ENCODE measurements at regions not wholly inside any gene's neighbourhood (a gene's known extent, or its start where the extent isn't known, plus 50 kb on each side); places are given as distances from the start of the nearest gene placed in this dataset.
"Not testable (repeated sequence)": the region's sequence is repeated elsewhere in the genome, so short reads cannot be mapped to it uniquely, and the experiment has no call there.

DNA sequence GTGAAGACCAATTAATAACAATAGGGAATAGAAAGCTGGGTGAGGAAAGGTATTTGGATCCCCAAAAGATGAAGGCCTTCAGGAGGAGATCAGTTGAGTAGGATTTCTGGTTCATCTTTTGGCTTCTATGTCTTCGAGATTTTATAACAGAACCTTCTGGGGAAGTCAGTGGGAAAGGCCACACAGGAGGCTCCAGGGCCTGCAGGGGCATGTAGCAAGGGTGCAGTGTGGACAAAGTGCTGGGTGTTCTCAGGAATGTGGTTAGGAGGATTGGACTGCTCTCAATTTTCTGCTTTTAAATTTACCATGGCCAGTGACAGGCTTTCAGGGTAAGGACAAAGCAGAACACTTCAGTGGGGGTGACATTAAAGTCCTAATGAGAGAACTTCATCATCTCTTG lies 378.0 kb downstream of the CCSER2 start:
- no peak for DNase-seq

DNA sequence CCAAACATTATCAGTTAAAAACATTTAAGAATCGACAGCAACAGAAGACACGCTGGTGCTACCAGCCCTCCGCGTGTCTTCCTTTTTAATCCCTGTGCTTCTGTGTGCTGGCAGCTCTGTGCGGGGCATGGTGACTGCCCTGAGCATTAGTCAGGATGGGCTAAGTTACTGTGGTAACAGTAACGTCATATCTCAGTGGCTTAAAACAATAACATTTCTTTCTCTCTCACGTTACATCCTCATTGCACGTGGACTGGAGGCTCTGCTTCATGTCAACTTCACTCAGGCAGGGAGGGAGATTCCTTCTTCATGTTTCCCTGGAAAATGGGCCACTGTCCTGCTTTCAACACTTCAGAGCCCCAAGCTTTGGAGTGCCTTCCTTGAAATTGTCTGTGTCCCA lies 378.5 kb downstream of the CCSER2 start:
- DNase-seq = no peak

DNA sequence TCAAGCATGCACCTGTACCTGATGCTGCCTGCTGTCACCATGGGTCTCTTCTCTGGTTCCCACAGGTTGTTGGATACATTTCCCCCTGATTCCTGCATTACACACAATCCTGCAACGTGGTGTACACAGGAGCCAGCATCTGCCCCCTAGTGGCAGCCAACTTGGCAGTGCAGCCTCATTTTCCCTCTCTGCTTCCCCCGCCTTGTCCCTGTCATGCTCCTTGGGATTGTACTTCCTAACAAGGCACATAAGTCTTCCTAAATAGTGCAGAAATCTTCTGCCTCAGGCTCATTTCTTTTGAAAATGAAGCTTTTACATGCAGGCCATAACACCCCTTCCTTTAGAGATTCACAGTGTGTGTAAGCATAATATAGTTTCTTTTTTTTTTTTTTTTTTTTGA lies 387.5 kb downstream of the CCSER2 start:
- peak; percentile 19 for DNase-seq

DNA sequence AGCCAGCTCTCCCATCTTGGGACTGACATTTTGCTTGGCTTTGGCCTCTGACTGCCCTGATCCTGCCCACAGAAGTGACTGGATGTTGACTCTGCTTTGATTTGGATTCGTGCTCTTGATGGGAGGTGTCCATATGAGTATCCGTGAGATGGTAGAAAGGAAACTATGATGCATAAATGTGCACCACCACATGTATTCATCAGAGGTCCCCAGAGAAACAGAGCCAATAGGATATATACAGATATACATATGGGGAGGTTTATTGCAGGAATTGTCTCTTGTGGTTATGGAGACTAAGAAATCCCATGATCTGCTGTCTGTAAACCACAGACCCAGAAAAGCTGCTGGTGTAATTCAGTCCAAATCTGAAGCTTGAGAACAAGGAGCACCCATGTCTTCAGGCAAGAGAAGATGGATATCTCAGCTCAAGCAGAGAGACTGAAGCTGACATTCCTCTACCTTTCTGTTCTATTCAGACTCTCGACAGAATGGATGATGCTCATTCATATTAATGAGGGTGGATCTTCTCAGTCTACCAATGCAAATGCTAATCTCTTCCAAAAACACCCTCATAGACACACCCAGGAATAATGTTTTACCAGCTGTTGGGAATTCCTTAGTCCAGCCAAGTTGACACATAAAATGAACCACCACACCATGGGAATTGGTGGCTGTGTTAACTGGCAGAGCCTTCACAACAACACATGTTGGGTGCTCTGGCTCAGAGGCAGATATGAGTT lies 390.7 kb downstream of the CCSER2 start:
- no peak for DNase-seq

DNA sequence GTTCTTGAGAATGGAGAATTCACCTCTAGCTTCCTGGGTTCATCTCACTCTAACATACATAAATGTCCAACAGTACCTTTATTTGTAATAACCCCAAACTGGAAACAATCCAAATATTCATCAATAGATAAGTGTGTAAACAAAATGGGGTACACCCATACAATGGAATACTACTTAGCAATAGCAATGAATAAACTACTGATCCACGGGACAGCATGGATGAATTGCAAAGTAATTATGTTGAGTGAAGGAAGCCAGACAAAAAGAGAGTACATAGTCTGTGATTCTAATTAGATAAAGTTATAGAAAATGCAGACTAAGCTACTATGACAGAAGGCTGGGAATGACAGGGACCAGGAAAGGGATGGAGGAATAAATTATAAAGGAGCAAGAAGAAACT lies 391.3 kb downstream of the CCSER2 start:
- DNase-seq = no peak

DNA sequence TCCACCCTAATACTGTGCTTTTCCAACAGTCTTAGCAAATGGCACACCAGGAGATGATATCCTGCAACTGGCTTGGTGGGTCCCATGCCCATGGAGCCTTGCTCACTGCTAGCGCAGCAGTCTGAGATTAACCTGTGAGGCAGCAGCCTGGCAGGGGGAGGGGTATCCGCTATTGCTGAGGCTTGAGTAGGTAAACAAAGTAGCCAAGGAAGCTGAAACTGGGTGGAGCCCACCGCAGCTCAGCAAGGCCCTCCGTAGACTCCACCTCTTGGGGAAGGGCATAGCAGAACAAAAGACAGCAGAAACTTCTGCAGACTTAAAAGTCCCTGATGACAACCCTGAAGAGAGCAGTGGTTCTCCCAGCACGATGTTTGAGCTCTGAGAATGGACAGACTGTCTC lies 399.0 kb downstream of the CCSER2 start:
- DNase-seq = no peak

DNA sequence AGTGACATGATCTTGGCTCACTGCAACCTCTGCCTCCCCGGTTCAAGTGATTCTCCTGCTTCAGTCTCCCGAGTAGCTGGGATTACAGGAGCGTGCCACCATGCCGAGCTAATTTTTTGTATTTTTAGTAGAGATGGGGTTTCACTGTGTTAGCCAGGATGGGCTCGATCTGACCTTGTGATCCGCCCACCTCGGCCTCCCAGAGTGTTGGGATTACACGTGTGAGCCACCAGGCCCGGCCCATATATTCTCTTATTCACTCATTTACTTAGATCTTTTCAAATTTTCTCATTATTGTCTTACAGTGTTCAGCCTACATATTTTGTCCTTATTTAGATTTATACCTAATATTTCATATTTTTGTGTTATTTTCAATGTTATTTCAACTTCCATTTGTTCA lies 410.7 kb downstream of the CCSER2 start:
- DNase-seq = not testable (repeated sequence)

DNA sequence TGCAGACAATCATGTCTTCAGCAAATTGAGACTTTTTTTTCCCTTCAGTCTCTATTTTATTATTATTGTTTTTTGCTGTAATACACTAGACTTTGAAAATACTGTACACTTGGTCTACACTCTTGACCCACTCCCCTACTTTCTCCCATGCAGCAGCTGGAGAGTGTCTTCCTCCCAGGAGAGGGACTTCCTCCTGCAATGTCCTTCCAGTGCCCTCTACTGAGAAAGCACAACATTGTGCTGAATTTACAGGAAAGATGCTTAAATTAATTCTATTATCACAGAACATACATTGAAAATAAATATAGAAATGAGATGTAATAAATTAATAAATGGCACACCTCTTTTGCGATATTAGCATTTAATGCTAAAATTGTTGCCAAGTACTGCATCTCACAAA lies 411.3 kb downstream of the CCSER2 start:
- DNase-seq = no peak

DNA sequence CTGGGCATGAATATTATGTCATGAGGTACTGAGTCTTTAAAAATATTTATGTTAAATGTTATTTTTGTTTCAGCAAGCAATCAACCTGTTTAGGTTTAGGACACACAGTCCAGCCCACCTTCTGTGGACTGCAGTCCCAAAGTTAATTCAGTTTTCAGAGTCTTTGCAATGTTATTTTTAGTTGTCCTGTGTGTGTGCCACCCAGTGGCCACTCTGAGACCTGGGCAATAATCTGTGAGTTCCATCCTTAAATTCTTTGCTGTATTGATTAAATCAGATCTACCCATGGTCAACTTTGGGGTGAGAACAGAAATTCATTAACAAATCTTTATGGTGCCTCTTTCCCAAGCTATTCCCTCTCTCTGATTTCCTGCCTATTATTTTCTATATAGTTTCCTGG lies 415.1 kb downstream of the CCSER2 start:
- DNase-seq = no peak

DNA sequence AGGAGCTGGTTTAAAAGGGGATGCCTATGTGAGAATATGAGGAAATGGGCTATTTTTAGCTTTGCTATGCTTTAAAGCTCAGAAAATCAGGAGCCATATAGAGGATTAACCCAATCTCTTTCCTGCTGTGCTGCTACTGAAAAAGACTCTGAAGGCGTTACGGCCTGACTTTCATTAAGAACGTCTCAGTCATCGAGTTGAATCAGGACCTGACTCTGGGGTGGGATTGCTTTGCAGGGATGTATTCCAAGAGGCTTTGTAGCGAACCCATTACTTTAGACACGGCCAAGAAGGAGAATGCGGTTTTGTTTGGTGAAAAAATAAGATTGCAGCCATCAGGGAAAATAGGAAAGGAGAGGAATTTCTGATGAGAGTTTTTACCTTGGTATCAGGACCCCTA lies 426.9 kb downstream of the CCSER2 start:
- no peak for DNase-seq

DNA sequence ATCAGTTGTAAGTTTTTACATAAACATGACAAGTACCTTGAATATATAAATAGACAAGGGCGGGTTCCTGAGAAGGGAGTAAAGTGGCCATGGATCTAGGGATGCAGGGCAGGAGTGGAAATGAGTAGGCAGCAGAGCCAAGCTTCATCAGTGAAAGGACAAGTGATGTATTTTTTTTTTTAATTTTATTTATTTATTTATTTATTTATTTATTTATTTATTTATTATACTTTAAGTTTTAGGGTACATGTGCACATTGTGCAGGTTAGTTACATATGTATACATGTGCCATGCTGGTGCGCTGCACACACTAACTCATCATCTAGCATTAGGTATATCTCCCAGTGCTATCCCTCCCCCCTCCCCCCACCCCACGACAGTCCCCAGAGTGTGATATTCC lies 428.3 kb downstream of the CCSER2 start:
- not testable (repeated sequence) for DNase-seq

DNA sequence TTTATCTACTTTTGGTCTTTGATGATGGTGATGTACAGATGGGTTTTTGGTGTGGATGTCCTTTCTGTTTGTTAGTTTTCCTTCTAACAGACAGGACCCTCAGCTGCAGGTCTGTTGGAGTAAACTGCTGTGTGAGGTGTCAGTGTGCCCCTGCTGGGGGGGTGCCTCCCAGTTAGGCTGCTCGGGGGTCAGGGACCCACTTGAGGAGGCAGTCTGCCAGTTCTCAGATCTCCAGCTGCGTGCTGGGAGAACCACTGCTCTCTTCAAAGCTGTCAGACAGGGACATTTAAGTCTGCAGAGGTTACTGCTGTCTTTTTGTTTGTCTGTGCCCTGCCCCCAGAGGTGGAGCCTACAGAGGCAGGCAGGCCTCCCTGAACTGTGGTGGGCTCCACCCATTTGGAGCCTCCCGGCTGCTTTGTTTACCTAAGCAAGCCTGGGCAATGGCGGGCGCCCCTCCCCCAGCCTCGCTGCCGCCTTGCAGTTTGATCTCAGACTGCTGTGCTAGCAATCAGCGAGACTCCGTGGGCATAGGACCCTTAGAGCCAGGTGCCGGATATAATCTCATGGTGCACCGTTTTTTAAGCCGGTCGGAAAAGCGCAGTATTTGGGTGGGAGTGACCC lies 433.7 kb downstream of the CCSER2 start:
- DNase-seq = not testable (repeated sequence)

DNA sequence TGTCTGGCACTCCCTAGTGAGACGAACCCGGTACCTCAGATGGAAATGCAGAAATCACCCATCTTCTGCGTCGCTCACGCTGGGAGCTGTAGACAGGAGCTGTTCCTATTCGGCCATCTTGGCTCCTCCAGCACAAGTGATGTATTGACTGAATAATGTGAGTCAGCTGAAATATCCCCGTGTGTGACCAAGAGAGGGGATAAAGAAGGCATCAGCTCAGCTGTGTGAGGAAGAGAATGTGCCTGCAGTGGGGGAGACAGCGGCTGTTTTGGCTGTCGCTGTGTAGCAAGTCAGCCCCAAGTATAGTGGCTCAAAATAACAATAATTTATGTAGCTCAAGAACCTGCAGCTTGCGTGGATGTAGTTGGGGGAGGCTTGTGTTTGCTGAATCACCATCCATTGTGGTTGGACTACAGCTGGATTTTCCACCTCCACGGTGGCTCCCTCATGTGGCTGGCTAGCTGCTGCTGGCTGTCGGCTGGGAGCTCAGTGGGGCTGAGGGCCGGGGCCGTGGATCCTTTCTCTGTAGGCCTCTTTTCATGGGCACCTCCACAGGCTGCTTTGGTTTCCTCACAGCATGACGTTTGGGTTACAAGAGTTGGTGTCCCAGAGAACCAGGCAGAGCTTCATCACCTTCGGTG lies 434.5 kb downstream of the CCSER2 start:
- DNase-seq = no peak

DNA sequence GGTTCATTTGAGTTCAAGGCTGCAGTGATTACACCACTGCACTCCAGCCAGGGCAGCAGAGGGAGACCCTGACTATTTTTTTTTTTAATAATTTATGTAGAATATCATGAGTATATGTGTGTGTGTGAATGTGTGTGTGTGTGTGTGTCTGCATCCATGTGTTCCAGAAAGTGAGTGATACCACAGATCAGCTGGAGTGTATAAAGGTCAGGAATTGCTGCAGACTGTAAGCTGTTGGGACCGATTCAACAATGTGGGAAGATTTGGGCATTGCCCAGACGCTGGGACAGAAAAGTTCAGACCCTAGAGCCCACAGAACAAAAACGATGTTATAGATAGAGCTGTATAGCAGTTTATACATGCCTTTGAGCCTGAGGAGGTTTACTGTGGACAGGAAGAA lies 435.6 kb downstream of the CCSER2 start:
- DNase-seq = no peak

DNA sequence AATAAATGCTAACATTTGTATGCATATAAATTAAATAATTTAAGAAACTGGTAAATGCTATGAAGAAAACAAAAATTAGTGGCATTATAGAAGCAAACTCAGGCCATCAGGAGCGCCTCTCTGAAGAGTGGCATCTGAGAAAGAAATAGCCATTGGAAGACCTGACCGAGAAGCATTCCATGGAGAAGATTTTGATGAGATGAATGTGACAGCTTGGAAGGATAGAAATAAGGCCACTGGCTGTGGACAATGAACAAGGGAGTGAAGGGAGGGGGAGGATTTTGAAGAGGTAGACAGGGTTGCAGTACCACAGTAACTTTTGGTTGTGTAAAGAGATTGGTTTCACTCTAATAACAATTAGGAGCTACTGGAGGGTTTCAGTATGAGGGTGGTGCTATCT lies 436.7 kb downstream of the CCSER2 start:
- no peak for DNase-seq

DNA sequence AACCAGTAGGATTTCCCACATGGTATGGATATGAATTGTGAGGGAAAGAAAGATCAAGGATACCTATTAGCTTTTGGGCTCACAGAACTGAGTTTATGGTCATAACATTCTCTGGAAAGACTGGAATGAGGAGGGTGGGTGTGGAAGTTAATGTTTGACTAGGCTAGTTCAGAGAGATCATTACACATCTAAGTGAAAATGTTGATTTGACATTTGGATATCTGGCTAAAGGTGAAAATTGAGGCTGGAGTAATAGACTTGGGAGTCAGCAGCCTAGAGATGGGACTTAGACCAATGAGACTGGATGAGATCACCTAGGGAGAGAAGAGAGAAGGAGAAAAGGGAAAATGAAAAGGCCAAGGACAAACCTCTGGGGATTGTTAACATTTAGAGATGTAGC lies 437.3 kb downstream of the CCSER2 start:
- no peak for DNase-seq

DNA sequence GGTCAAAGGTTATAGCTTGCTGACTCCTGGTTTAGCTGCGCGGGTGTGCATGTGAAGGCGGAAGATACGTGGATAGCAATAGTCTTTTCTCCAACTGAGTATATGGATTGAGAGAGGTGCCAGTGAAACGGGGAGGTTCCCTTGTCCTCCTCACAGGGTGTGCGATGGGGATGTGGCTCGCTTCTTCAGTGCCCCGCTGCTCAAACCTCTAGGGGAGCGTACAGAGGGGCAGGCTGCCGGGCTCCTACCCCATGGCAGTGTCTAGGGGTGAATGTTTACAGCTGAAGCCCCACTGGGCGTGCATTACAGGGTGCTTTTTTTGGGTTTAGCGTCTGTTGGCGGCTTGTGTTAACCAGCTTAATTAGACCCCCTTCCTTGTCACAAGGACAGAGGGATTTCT lies 438.5 kb downstream of the CCSER2 start:
- DNase-seq = no peak

DNA sequence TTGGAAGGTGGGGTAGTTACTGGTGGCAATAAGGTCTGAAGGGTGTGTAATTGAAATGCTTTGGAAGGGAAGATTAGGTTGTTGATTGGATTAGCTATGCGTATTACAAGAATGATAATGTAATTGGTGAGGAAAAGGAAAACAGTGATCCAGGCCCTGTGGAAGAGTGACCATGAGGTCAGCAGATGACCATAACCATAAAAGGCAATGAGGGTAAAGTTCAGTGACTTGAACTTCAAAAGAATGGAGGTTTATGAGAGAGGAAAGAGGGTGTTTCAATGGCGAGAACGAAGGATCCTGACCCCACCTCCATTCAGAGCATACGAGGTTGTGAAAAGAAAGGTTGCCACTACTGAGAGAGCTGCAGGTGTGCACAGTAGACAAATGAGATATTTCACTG lies 439.7 kb downstream of the CCSER2 start:
- DNase-seq = no peak

DNA sequence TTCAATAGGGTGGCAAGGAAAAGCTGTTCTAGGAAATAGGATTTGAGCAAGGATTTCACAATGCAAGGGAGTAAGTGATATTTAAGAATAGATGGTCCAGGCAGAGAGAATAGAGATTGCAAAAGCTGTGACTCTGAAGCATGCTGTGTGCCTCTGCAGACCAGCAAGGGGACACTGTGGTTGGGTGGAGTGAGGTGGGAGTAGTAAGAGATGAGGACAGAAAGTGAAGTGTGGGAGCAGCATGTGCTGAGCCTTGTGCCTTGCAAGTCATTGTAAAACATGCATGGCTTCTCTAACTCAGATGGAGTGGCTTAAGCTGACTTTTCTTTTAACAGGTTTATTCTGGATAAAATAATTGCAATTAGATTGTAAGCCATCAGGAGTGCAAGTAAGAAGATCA lies 442.4 kb downstream of the CCSER2 start:
- no peak for DNase-seq

DNA sequence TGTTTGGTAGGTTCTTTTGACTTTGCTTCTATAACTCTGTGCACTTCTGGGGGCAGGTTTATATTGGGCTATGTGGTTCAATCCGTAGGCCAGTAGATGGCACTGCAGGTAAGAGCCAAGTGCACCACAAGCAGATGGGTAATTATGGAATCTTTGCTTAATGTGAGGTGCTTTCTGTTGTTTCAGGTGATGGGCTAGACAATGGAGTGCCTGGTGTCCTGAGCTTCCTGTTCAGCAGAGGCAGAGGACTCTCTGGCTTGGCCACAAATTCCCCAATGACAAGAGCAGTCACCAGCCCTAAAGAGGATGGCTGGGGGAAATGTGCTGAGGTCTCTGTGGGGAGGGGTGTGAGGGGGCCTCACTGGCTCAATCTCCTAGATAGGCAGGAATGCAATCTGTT lies 455.0 kb downstream of the CCSER2 start:
- peak; percentile 9 for DNase-seq

DNA sequence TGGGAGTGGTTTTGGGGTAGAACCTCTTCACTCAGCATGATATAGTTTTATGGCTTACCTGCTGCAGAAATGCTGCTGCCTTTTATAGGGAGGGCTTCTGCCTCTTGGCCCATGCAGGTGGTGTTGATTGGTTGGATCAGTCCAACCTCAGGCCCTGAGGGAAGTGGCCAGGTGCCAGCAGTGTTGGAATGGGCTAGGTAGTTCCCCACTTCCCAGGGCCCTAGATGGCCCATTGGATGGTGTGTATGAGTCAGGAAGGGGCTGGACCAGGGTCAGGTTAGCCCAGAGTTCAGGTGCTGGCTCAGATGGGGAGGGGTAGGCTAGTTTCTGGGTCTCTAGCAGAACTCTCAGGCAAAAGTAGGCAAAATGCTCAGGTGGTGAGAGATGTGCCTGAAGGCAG lies 455.5 kb downstream of the CCSER2 start:
- no peak for DNase-seq

DNA sequence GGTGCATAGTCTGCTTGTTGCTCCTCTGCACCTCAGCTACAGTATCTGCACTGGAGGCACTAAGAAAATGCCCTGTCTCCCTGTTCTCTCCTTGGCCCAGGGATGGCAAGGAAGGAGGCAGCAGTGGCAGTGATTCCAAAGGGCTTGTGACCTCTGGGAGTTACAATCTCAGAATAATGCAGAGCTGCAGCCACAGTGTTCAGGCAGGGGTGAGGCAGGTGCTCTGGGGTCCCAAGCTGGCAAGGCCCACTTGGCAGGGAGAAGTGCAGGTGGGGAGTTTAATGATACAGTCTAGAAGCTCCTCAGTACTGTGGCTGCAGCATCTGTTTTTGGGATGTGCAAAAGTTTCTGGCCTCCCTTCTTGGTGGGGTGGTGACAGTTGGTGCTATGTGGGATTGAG lies 456.4 kb downstream of the CCSER2 start:
- no peak for DNase-seq

DNA sequence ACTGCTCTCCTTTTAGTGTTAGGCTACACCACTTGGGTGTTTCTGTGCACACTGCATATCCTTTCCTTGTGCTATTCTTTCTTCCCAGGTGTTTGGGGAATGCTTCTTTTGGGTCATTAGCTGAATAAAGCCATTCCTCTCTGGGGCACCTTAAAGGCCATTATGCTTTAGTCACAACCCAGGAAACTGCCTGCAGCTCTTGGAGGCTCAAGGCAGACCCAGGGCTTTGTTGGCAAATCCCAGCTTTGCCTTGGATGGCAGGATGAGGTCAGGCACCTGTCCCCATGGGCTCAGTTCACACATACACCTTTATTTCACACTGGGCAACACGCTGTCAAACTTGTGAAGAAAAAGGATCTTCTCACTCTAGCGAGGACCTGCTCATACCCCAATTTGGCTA lies 460.6 kb downstream of the CCSER2 start:
- DNase-seq = no peak

DNA sequence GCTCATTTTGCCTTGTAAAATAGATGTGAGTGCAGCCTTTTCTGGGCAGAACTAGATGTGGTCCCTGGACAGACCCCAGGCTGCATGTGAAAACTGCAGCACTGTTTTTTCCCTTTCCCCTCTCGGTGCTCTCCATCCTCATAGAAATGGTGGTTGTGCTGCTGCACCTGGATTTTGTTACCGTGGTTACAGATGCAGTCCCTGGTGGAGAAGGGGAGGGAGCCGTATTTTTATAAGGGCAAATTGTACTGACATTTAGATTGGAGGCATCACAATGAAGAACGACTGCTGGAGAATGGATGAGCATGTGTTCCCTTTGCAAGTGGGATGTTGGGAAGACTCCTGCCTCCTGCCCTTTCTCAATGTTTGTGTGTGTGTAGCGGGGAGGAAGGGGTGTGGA lies 469.9 kb downstream of the CCSER2 start:
- DNase-seq = no peak

DNA sequence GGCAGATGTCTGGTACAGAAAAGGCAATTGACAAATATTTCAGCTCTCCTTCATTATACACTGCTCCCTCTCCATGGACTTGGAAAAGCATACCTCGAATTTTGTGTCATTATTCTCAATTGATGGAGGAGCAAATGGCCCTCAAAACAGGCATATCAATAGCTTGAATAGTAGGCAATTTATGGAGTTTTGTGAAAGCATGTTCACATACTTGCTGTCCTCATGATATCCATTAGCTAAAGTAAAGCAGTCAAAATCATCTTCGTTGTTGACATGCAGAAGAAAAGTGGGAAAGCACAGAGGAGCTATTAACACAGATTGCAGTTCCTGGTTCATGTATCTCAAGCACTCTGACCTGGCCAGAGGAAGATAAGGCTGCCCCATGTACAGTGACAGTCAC lies 472.8 kb downstream of the CCSER2 start:
- no peak for DNase-seq

Measured in stimulated activated CD4-positive, alpha-beta T cell treated with anti-CD3 and anti-CD28 coated beads, Interleukin-15, amount 100 ng/mL, for 24 hours (primary cell).